K562 (cell line): ENCODE measurements at regions not wholly inside any gene's neighbourhood (a gene's known extent, or its start where the extent isn't known, plus 50 kb on each side); places are given as distances from the start of the nearest gene placed in this dataset.

ENCODE experiments used
- ATAC-seq: fragments of 200-7000 bp; cut with Tn5 transposase; 3 replicates; pipeline ENCODE4 v1.9.1; 2020; ENCODE audit warnings: moderate library complexity
- BruUV-seq: library from RNA; stranded (reverse); fragments of 400-500 nt; replicated peaks from 2 replicates; lab custom pipeline; 2021; lab: Mats Ljungman, UMichigan
- CTCF ChIA-PET: fragments of 300-600 bp; formaldehyde crosslinking; extraction: SDS; loops from one replicate; lab custom pipeline; 2021; ENCODE audit warnings: low intra/inter-chr PET ratio; lab: Yijun Ruan, JAX
- POLR2A ChIA-PET: fragments of 300-600, 350-650 bp; sonication (Branson Sonifier 250); formaldehyde crosslinking; extraction: SDS; loops from one replicate; lab custom pipeline; 2021; ENCODE audit warnings: antibody characterized with exemption, inconsistent platforms; lab: Yijun Ruan, JAX
- DNase-seq, 4 experiments: peaks; one replicate each; pipeline versions ENCODE4 v3.0.0 to v3.0.0-alpha.2; 2011 to 2018; ENCODE audit warnings: low spot score in 3 of 4, mixed read lengths in 3 of 4; ENCODE audit errors: extremely low read depth in 1 of 4
- FAIRE-seq: peaks from 2 replicates; lab custom pipeline; 2011; peaks lifted over from hg19 to GRCh38; lab: Jason Lieb, UNC
- H2AFZ ChIP-seq: 2 replicates; pipeline ENCODE4 v1.6.0; 2011; ENCODE audit warnings: low read depth, low read length, control low read depth, inconsistent platforms
- H3K27ac ChIP-seq: fragments of 200-600 bp; 3 replicates; pipeline ENCODE4 v1.8.0; 2011; ENCODE audit warnings: low read depth, mild to moderate bottlenecking, control low read depth, inconsistent platforms, low read length, moderate library complexity, mixed read lengths; ENCODE audit errors: extremely low read depth
- H3K27me3 ChIP-seq, 2 experiments: fragments of 300-600 bp in 1 of 2; 2 replicates in 1 of 2; 3 replicates in 1 of 2; pipeline versions ENCODE4 v1.6.0 to v1.8.0; 2011; ENCODE audit warnings: inconsistent platforms in 2 of 2, low read length in 2 of 2, mild to moderate bottlenecking in 1 of 2, mixed read lengths in 1 of 2, moderate library complexity in 1 of 2; ENCODE audit not compliant: control insufficient read depth in 2 of 2, insufficient read depth in 2 of 2
- H3K36me3 ChIP-seq: fragments of 300-600 bp; 3 replicates; pipeline ENCODE4 v1.8.0; 2011; ENCODE audit warnings: mild to moderate bottlenecking, low read length, inconsistent platforms; ENCODE audit not compliant: control insufficient read depth, insufficient read depth
- H3K4me1 ChIP-seq, 2 experiments: fragments of 200-600 bp in 1 of 2; replicated peaks in 1 of 2; 2 replicates in 1 of 2; 3 replicates in 1 of 2; pipeline versions ENCODE4 v1.5.1 to v1.8.0; 2011; ENCODE audit warnings: inconsistent platforms in 2 of 2, low read length in 2 of 2, mild to moderate bottlenecking in 1 of 2, mixed read lengths in 1 of 2, moderate library complexity in 1 of 2; ENCODE audit not compliant: control insufficient read depth in 2 of 2, insufficient read depth in 2 of 2
- H3K4me2 ChIP-seq: 2 replicates; pipeline ENCODE4 v1.6.1; 2011; ENCODE audit warnings: low read length, control low read depth, inconsistent platforms, mixed read lengths; ENCODE audit not compliant: insufficient read depth
- H3K4me3 ChIP-seq: fragments of 200-600 bp; sonication (generic), shearing (Covaris generic); 2 replicates; pipeline ENCODE4 v1.5.1; 2016; ENCODE audit warnings: control low read depth, inconsistent platforms
- H3K79me2 ChIP-seq: fragments of 200-600 bp; 3 replicates; pipeline ENCODE4 v1.8.0; 2011; ENCODE audit warnings: low read length, inconsistent platforms; ENCODE audit not compliant: control insufficient read depth, insufficient read depth
- H3K9ac ChIP-seq, 2 experiments: 2 replicates each; pipeline versions ENCODE4 v1.6.0 to v1.6.1; 2011; ENCODE audit warnings: low read depth in 2 of 2, low read length in 2 of 2, control low read depth in 1 of 2, inconsistent platforms in 1 of 2, mild to moderate bottlenecking in 1 of 2, mixed read lengths in 1 of 2; ENCODE audit not compliant: insufficient read depth in 1 of 2
- H3K9me1 ChIP-seq: one replicate; pipeline ENCODE4 v1.6.0; 2011; ENCODE audit warnings: inconsistent platforms, mild to moderate bottlenecking, low read length, moderate library complexity; ENCODE audit not compliant: control insufficient read depth, insufficient read depth
- H3K9me3 ChIP-seq: replicated peaks from 2 replicates; pipeline ENCODE4 v1.5.1; 2011; ENCODE audit warnings: low read depth, low read length, inconsistent platforms; ENCODE audit not compliant: control insufficient read depth, insufficient read depth
- H4K20me1 ChIP-seq: replicated peaks from 2 replicates; pipeline ENCODE4 v1.6.1; 2011; ENCODE audit warnings: low read length, inconsistent platforms, mixed read lengths; ENCODE audit not compliant: control insufficient read depth, insufficient read depth
- BRD9 ChIP-seq: fragments of 450-650 bp; IDR thresholded peaks from 2 replicates; pipeline ENCODE4 v1.6.1; 2018; ENCODE audit warnings: low read depth; ENCODE audit not compliant: partially characterized antibody
- DEAF1 ChIP-seq: fragments of 450-650 bp; formaldehyde crosslinking; IDR thresholded peaks from 2 replicates; pipeline ENCODE4 v1.4.0; 2020; ENCODE audit warnings: mild to moderate bottlenecking, moderate library complexity
- E2F5 ChIP-seq: sonication (generic); formaldehyde crosslinking; IDR thresholded peaks from 2 replicates; pipeline ENCODE4 v1.8.0; 2022; ENCODE audit warnings: mild to moderate bottlenecking, missing genetic modification reagents
- EGR1 ChIP-seq: fragments of 450-650 bp; conservative IDR thresholded peaks from 2 replicates; pipeline ENCODE4 v1.6.1; 2017; ENCODE audit warnings: mild to moderate bottlenecking
- FOXK2 ChIP-seq, 2 experiments: fragments of 450-650 bp; IDR thresholded peaks in 1 of 2; conservative IDR thresholded peaks in 1 of 2; 2 replicates each; pipeline ENCODE4 v1.6.1; 2016; ENCODE audit warnings: low read depth in 2 of 2, mild to moderate bottlenecking in 1 of 2
- GTF3C2 ChIP-seq: IDR thresholded peaks from 3 replicates; pipeline ENCODE4 v1.6.1; 2011; ENCODE audit warnings: borderline replicate concordance, mild to moderate bottlenecking, moderate library complexity; ENCODE audit not compliant: insufficient read length; ENCODE audit errors: extremely low read depth
- SMARCA5 ChIP-seq: fragments of 450-650 bp; IDR thresholded peaks from 2 replicates; pipeline ENCODE4 v1.6.1; 2016
- SNRNP70 ChIP-seq: fragments of 200-400 bp; formaldehyde crosslinking; optimal IDR thresholded peaks from 2 replicates; pipeline ENCODE3; 2017; ENCODE audit warnings: low read depth, low read length
- TAF1 ChIP-seq: IDR thresholded peaks from 2 replicates; pipeline ENCODE4 v1.6.1; 2011; ENCODE audit warnings: mild to moderate bottlenecking, low read length, moderate library complexity; ENCODE audit not compliant: insufficient read depth, control insufficient read depth, severe bottlenecking; ENCODE audit errors: extremely low read depth
- ZBED1 ChIP-seq: IDR thresholded peaks from 2 replicates; pipeline ENCODE4 v1.6.1; 2014
- ZNF253 ChIP-seq: fragments of 250-450 bp; sonication (Bioruptor Pico); conservative IDR thresholded peaks from 2 replicates; pipeline ENCODE4 v1.6.1; 2021; ENCODE audit warnings: mild to moderate bottlenecking
- ZNF655 ChIP-seq: fragments of 250-450 bp; sonication (Bioruptor Pico); IDR thresholded peaks from 2 replicates; pipeline ENCODE4 v1.5.0; 2021
- ZNF740 ChIP-seq, 3 experiments: fragments of 200-800 bp in 1 of 3; sonication (Bioruptor generic) in 1 of 3; sonication (generic) in 1 of 3; formaldehyde crosslinking in 1 of 3; IDR thresholded peaks; 2 replicates each; pipeline versions ENCODE4 v1.6.1 to v1.8.0; 2016 to 2022; ENCODE audit warnings: mild to moderate bottlenecking in 2 of 3, missing compliant biosample characterization in 2 of 3, missing genetic modification characterization in 2 of 3, missing genetic modification reagents in 1 of 3
- ZNF76 ChIP-seq: fragments of 250-450 bp; sonication (Bioruptor Pico); IDR thresholded peaks from 2 replicates; pipeline ENCODE4 v1.4.0; 2020; ENCODE audit warnings: mild to moderate bottlenecking, moderate library complexity, borderline replicate concordance
- WGBS: fragments of 100-300 bp; shearing (Covaris generic); methylation state at CpG from one replicate; pipeline ENCODE4 v1.1.6; 2016; ENCODE audit warnings: low coverage, mixed read lengths; ENCODE audit not compliant: insufficient coverage; ENCODE audit errors: missing lambda C conversion rate; 5-methylcytosine and 5-hydroxymethylcytosine counted together
- in situ Hi-C: fragments of 300-500 bp; cut with MboI; formaldehyde crosslinking; loops from 4 replicates; pipeline ENCODE4 v1.15.0; 2018; ENCODE audit warnings: inconsistent platforms, mixed read lengths
- intact Hi-C: fragments of 100-400 bp; cut with micrococcal nuclease; formaldehyde crosslinking; loops from 2 replicates; pipeline ENCODE4 v1.14.2; 2022

GRCh38 chr6:81561731-81562130 is 190.8 kb downstream of the TENT5A start:
- intact Hi-C loops: no loop called here
- Histone ChIP-seq H3K79me2 (no peaks in the 10 kb centered on the region), H3K27ac (no peak overlapping the region), H3K4me1 (no peaks in the 10 kb centered on the region), H2AFZ (no peak overlapping the region), H3K4me3 (no peak overlapping the region), H3K4me2 (no peak overlapping the region), H3K36me3 (no peaks in the 10 kb centered on the region), H3K9ac (no peak overlapping the region), H3K9me1 (no peaks in the 10 kb centered on the region), H4K20me1 (no peaks in the 10 kb centered on the region), H3K9me3 (peaks cover 5% of the 10 kb centered on the region; the same call in 1 of the 2 replicates), H3K27me3 (no peaks in the 10 kb centered on the region)
- BruUV-seq: no TSS peak
- 0% methylated on average over 2 of the region's 2 CpGs for WGBS
- no peak for FAIRE-seq
- no peak for ATAC-seq
- in situ Hi-C loops: no loop called here
- ChIA-PET POLR2A (interaction anchor here (1.2 kb wide), 1 partner anchor 24 kb away, joined by 3 read pairs; no protein-coding TSS in a partner anchor), CTCF (no interaction called here)
- DNase-seq: no peak
- TF ChIP-seq TAF1: no peak
- TF ChIP-seq ZNF76: no peak
- TF ChIP-seq DEAF1 (CRISPR knock-in tag): no peak
- TF ChIP-seq ZBED1: no peak
- no peak for TF ChIP-seq ZNF253 (CRISPR knock-in tag)
- TF ChIP-seq E2F5 (CRISPR knock-in tag): no peak
- TF ChIP-seq SNRNP70: no peak
- no peak for TF ChIP-seq BRD9
- TF ChIP-seq ZNF740 (CRISPR knock-in tag; IDR thresholded peaks at IDR 0.05): no peak
- TF ChIP-seq ZNF740 (tag; IDR thresholded peaks at IDR 0.05): no peak
- no peak for TF ChIP-seq GTF3C2
- no peak for TF ChIP-seq EGR1
- TF ChIP-seq SMARCA5: no peak
- no peak for TF ChIP-seq FOXK2 (conservative IDR thresholded peaks at IDR 0.05 in 1 of 2, IDR thresholded peaks at IDR 0.05 in 1 of 2; ENCODE audit: low read depth in 2 of 2)
- TF ChIP-seq ZNF655 (CRISPR knock-in tag): no peak
